NCI-H82 treated with DMSO at 0.1 percent for 48 hours (cell line): ENCODE measurements at regions not wholly inside any gene's neighbourhood (a gene's known extent, or its start where the extent isn't known, plus 50 kb on each side); places are given as distances from the start of the nearest gene placed in this dataset.

Source experiments
- DNase-seq: peaks from one replicate; lab custom pipeline; 2025; ENCODE audit not compliant: unreplicated experiment; lab: John Stamatoyannopoulos, UW

DNA sequence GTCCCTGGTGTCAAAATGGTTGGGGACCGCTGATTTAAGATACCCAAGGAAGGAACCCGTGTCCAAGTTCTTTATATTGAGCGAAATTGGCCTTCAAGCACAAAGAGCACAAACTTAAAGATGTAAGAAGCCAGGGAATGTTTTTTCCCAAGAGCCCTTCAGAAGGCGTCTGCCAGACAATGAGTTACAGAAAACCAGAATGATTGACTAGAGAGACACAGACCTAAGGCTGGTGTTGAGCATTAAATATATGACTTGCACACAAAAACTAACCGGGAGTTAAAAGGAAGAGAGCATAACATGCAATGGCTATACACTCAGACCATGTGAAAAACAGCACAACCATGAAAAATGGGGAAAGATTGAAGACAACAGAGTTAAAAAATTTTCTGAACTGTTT, 157.5 kb upstream of the FAM9B start:
- no peak for DNase-seq

DNA sequence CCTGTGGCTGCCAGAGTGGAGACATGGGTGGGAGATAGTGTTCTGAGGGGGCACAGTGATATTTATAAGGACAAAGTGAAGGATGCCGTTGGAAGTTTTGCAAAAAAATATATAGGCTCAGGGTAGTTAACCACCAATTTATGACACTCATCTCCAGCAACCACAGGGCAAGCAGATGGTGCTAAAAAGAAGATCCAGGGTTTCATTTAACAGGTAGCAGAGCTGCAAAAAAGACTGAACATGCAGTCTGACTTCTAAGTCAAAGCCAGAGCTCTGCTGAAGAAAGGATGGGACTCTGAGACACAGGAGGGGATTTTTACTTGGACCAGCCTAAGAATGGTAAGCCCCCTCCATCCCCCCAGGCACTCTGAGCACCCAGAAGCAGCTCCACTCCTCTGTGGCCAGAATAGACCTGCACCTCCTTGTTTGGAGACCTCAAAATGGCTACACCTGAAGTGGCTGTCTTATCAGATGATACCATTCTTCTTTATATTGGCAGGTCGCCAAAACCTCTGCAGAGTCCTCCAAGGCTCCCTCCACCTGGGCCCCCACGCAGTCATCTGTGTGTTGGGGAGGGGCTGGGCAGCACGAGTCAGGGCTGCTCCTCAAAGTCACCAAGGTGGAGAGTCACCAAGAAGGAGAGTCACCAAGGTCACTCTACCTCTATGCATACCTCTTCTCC, 161.4 kb upstream of the FAM9B start:
- DNase-seq = no peak

DNA sequence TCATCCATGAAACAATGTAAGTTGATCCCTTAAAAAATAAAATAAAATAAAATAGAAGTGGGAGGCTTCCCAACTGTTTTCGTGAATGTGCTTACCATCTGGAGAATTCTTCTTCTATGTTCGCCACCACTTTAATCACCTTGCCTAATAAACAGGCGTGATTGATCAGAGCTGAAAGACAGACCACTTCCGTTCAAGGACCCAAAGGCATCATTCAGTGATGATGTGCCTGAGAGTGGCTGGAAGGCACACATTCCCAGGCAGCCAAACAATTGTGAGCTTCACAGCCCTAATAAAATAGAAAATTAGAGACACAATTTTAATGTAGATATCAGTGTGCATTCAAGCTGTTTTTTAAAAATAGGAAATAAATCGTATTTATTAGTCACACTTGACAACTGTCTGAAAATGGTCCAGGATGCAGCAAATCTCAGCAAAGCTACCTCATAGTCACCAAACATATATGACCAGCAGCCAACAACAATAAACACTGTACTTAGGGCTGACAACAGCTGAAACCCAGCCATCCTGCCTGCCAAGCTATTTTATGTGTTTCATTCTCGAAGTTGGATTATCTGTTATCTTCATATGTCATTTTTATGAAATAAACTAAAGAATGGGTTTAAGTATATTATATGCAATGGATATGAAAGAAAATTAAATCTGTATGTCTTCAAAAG, 163.2 kb upstream of the FAM9B start:
- DNase-seq = no peak

DNA sequence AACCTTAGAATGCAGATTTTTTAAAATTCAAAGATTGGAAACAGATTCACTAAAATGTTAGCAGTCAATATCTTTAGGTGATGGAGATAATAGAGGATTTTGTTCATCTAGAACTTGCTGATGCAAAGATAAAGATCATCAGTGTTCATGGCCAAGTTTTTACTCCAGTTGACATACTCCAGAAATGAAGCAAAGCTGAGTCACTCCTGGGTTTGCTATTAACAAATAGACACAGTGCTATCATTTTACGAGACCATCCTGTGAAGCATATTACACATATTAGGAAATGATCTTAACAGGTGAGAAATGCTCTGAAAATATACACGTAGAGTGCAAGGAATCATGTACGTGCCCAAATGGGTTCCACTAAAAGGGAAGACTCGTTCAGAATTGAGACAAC, 170.6 kb upstream of the FAM9B start:
- DNase-seq = no peak

DNA sequence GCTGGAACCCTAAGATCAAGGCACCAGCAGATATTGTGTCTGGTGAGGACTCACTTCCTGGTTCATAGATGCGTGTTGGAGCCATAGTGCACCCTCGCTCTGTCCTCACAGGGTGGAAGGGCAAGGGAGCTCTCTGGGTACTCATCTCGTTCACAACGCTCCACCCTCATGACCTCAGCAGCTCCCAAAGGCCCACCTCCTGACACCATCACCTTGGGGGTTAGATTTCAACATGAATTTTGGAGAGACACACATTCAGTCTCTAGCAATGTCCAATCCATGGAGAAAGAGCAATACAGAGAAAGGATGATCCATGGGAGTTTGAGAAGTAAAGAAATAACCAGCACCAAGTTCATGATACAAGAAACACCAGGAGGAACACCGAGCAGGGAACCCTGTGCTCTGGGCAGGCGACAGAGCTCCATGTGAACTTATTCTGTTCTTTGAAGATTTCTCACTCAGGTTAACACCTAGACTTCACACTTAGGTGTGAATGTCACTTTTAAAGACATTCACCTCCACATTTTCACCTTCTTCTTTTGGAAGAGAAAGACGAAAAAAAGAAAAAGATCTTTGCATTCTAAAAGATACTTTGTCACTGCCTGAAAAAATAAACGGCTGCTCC, 171.8 kb upstream of the FAM9B start:
- DNase-seq = no peak

DNA sequence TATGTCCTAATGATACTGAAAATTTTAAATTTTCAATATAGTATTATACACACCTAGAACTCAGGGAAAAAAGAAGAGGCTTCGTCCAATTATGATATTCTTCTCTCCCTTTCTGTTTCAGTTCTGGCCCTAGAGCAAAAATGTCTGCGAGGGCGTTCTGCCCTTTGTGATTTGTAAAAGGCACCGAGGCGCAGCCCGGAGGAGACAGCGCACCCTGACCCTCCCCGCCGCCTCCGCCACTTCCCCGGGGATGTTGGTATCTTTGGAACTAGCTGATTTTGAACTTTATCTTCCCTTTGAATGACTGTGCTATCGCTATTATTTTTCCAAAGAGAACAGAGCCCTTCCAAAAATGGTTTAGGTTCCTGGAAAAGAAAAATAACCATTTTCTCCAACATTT, 173.2 kb upstream of the FAM9B start:
- DNase-seq = no peak

DNA sequence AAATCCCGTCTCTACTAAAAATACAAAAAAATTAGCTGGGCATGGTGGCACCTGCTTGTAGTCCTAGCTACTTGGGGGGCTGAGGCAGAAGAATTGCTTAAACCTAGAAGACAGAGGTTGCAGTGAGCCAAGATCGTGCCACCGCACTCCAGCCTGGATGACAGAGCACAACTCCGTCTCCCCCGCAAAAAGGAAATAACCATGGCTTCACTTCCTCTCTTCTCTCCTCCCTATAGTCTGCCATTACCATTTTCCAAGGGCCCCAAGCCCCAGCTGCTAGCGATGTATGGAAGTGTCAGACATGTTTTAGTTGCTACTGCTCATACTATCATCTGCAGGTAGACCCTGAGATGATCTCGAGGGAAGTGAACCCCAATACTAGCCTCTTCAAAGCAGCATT, 177.3 kb upstream of the FAM9B start:
- no peak for DNase-seq

DNA sequence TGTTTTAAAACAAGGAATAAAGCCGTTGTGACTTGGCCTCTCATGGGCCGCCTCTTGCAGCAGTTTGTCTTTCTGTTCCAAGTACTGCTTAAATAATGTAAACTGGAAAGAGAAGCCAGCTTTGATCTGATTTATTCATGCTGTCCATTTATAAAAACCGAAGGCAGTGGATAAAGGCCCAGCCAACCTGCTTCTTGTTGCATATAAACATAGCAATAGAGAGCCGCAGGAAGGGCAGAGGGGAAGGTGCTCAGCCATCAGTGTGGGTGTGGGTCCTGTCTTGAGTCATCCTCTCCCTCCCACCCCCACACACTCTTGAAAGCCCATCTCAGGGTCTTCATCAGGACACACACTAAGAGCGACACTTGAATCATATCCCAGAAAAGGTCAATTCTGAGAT, 187.9 kb upstream of the FAM9B start:
- DNase-seq = no peak

DNA sequence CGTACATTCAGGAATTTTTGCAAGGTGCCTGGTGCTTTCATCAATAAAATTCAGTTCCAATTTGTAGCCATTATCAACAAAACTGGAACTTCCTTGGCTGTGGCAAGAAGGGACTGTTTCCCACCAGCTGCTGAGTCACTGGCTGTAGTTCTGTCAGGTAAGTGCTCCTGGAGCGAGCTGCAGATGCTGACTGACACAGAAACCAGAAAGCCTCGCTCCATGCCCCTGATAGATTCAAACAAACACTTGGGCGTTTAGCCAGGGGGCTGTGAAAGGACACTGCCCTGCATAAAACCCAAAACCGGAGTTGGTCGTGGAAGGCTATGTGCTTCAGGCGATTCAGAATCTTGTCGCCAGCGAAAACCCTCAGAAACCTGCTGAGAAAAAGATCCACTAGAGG, 188.4 kb upstream of the FAM9B start:
- DNase-seq = no peak

DNA sequence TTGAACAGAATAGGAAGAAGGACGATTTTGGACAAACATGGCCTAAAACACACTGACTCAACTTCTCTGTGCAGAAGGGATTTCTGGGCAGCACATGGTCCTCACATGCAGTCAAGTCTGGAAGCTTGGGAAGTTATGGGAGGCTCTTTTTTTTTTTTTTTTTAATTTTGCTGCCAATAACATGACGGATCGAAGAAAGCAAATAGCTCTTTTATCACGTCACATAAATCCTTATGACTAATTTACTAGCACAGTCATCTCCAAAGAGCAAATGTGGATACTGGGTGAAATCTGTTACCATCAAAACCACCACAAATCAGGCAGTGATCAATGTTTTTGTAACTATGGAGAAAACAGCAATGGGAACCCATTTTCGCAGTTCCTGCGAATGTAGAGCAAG, 193.3 kb upstream of the FAM9B start:
- DNase-seq = no peak

DNA sequence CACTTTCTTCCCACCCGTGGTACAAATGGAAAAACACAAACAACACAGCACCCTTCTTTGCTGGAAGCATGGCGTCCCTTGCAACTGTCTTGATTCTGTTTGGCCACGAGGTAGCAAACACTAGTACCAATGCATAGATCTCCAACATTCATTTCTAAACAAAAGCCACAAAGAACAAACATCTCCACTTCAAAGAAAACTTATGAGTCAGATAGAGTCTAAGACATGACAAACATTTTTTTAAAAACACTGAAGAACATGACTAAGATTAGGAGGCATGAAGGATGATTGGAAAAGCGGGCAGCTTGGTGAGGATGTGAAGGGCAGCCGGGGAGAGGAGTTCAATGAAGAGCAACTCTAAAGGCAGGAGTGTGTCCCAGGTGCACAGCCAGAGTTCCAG, 197.6 kb upstream of the FAM9B start:
- DNase-seq = no peak

DNA sequence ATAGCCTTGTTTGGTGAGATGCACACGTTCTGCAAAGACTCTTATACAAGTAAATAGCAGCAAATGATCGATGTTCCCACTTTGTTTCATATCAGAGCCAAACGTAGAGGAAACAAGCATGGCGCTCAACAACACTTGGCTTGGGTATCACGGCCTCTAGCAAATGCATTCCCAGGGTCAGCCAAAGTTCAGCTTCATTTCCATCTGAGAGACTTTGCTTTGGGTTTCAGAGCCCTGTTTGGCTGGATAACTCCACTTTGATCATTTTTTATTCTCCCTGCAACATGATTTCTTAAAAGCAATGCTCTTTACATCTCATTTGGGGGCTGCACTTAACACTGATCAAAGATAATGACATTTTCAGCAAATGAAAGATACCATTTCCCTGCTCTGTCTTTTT, 199.2 kb upstream of the FAM9B start:
- no peak for DNase-seq

DNA sequence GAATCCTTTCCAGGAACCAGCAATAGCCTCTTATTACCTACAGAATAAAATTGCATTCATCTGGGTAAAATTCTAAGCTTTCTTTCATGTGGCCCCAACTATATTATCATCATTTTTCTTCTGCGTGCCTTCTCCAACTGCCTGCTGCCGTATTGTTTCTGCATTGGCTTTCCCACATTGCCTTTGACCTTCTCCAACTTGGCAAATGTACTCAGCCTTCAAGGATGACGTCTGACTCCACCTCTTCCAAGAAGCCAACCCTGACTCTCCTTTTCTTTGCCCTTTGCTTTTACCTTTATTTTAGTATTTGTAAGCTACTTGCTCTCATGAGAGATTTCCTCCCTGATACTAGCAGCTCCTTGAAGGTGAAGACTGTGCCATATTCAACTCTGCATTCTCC, 200.4 kb upstream of the FAM9B start:
- DNase-seq = no peak

DNA sequence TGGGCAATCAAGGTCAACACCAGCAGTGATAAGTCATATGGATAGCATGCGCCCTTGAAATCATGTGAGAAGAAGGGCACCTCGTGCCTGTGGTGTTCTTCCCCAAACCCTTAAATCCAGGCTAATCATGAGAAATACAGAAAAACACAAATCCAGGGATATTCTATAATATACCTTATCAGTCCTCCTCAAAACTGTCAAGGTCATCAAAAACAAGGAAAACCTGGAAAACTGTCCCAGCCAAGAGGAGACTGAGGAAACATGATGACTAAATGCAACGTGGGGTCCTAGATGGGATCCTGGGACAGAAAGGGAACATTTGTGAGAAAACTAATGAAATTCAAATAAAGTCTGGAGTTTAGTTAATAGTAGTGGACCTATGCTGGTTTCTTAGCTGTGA, 201.8 kb upstream of the FAM9B start:
- no peak for DNase-seq

DNA sequence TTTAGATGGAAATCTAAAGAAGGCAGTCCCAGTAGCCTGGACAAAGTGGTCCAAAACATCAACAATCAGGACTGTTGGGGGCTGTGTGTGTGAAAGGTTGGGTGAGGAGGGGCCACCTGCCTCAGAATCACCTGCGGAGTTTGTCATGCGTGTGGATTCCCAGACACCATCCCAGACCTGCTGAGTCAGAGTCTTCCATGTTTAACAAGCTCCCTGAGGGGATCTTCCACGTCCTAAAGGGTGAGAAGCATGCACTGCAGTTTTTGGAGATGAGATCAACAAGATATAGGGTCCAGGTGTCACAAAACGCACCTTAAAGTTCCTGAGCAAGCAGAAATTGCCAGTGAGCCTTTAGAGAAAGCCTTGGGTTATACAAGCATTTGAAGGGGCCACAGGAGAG, 207.0 kb upstream of the FAM9B start:
- DNase-seq = no peak

DNA sequence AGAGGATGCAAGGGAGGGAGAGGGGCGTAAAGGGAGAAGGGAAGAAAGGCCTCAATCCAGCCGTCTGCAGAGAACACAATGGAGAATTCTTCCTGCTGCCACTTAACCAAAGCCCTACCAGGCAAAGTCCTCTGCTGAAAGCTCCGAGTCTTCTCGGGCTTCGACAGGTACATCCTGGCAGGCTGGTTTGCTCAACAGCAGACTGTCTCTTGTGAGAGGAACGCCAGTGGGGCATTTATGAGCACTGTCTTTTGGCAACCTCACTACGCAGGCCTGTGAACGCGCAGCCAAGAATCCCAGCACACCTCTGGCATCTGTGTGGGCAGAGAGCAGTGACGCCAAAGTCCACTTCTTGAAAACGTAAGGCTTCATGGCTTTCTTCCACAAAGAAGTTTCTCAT, 207.5 kb upstream of the FAM9B start:
- DNase-seq = no peak

DNA sequence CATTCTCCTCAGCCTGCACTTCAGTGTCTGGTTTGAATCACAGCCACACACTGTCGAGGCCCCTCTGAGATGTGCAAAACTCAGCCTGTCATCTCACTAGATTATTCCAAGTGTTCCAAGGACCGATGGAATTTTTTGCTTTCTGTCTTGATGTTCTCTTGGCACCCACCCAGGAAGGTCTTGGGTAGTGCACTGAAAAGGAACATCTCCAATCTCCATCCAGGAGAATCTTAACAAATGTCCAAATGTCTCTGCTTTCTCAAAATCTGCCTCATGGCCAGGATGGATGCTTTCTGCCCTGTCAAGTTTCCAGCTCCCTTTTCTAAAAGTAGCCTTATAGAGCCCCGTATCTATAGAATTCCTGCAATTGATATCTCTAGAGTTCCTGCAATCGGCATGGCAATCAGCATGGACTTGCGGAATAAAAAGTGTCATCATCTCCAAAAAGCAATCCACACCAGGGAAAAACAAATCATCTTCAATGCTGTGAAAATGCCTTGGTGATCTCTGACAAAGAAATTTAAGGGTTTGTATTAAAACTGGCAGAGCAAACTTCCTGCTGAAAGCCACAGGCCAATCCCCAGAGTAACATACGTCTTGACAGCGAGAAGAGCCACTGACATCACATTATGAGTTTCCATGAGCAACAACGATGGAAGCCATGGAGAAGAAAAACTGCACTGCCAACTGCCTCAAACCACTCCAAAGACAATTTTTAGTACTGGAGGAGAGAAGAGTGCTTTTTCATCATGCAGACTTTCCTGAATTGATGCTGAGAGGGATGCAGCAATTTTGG, 215.3 kb upstream of the FAM9B start:
- no peak for DNase-seq

DNA sequence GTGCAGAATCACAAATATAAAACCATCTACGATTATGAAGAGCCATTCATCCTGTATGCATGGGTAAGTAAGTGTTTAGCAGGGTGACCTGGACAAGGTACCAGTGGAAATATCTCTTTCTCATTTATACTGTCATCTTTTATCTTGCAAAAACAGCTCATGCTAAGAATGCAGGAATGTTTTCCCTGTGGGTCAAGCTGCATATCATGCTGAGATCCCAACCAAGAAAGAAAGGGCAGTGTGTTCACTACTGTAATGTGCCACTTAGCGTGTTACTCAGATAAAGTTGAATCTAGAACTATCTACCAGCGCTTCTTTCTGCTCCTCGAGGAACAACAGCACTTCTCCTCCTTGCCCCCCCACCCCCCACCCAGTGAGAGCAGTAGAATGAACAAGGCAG, 212.7 kb upstream of the TBL1X start:
- no peak for DNase-seq

DNA sequence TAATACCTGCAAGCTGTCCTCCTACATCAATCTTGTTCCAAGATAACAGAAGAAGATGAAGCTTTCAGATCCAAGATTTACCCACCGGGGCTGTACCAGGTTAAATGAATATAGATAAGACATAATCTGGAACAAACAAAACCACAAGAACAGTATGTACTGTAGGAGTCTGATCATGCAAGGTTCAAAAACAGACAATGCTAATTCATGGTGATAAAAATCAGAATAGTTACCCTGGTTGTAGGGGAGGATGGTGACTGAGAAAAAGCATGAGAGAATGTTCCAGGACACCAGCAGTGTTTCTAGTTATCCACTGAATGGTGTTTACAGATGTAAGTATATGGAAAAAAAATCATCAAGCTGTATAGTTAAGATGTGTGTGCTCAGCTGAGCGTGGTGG, 211.6 kb upstream of the TBL1X start:
- DNase-seq = no peak

DNA sequence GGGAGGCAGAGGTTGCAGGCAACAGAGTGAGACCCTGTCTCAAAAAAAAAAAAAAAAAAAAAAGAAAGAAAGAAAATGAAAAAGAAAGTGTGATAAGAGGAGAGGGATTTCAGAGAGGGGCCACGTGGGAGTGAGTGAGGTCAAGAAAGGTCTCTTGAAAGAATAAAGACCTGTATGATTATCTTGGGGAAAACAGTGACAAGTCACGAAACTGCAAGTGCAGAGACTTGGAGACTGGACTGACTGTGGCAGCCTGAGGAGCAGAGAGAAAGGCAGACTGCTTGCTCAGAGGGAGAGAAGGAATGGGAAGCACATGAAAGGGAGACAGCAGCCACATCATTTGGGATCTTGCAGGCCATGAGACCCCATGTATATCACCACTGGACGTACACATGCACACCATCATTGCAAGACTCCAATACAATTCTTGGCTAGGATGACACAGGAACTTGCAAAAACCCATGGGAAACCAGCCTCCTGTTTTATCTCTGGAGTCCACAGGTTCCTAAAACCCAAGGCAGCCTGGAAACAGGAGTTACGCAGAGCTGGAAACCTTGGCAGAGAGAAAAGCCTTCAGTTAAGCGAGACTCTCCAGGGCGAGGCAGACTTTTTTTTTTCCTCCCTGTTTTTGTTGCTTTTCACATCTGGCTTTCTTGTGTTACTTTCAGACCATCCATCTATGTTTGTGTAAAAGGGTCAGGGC, 207.0 kb upstream of the TBL1X start:
- DNase-seq = no peak

DNA sequence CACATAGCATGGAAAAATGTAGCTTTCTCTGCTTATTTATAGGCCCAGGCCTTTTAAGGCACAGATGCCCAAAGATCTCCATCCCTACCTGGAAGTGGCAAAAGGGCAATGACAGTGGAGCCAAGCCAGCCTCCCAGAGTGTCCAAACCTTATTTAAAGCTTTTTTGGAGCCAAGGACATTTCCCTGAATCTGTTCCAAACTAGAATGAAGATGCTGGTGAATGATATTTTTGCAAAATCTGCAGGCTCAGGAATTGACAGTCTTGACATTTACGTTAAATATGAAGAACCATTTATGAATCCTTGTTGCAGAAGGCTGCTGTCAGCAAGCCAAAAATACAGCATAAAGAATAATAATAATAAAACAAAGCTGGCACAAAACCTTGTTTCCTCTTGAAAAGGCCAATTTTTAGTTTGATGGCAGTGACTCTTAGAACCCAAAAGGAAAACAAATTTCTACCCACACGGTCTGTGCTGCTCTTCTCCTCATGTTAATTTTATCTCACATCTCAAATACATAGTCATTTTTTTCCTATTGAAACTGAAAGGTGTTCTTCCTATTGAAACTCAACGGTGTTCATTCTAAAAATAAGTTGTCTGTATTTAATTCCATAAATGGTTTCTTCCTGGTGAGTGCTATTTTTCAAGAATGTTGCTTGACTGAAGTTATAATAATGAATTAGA, 206.3 kb upstream of the TBL1X start:
- no peak for DNase-seq
